Type B pancreatic cell (in vitro differentiated cells): ENCODE measurements at regions not wholly inside any gene's neighbourhood (a gene's known extent, or its start where the extent isn't known, plus 50 kb on each side); places are given as distances from the start of the nearest gene placed in this dataset.
"Not testable (repeated sequence)": the region's sequence is repeated elsewhere in the genome, so short reads cannot be mapped to it uniquely, and the experiment has no call there.

Experiments
- DNase-seq: peaks from one replicate; pipeline ENCODE4 v3.0.0; 2021; ENCODE audit warnings: mixed read lengths; ENCODE audit not compliant: unreplicated experiment; ENCODE audit errors: extremely low spot score
- H3K27ac Mint-ChIP-seq: 2 replicates; pipeline ENCODE4 v1.8.0; 2021; ENCODE audit warnings: mild to moderate bottlenecking, mixed read lengths
- H3K27me3 Mint-ChIP-seq: 2 replicates; pipeline ENCODE4 v1.8.0; 2021; ENCODE audit warnings: mixed read lengths
- H3K36me3 Mint-ChIP-seq: 2 replicates; pipeline ENCODE4 v1.8.0; 2021; ENCODE audit warnings: mixed read lengths
- H3K4me1 Mint-ChIP-seq: one replicate; pipeline ENCODE4 v1.8.0; 2021; ENCODE audit warnings: mixed read lengths; ENCODE audit not compliant: unreplicated experiment
- H3K4me3 Mint-ChIP-seq: 2 replicates; pipeline ENCODE4 v1.8.0; 2021; ENCODE audit warnings: mild to moderate bottlenecking, mixed read lengths
- H3K9me3 Mint-ChIP-seq: 2 replicates; pipeline ENCODE4 v1.8.0; 2021; ENCODE audit warnings: mixed read lengths
- CTCF ChIP-seq: fragments of 200-600 bp; sonication (generic); conservative IDR thresholded peaks from 2 replicates; pipeline ENCODE4 v1.5.0; 2021; ENCODE audit warnings: antibody characterized with exemption, mild to moderate bottlenecking

DNA sequence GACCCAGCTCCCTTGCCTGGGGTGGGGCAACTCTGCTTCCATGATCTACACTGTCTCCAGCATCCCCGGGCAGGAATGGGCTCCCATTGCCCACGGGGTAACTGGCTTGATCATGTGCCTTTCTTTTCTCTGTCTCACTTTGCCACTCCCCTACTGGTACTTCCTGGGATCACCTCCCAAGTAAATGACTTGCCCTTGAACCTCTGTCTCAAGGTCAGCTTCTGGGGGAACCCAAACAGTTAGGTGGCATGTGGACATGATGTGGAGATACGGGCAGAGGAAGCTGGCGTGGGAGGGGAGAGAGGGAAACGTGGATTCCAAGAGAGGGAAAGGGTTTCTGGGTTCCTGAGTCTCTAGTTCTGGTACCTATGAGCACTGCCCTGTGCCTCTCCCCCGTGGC lies 63.8 kb upstream of the RALY start:
- DNase-seq = no peak
- Mint-ChIP-seq H3K4me1 (no peaks in the 10 kb centered on the region), H3K4me3 (no peak overlapping the region), H3K27ac (no peak overlapping the region), H3K9me3 (no peaks in the 10 kb centered on the region), H3K27me3 (peaks cover 2% of the 10 kb centered on the region), H3K36me3 (no peaks in the 10 kb centered on the region)
- no peak for TF ChIP-seq CTCF

- TF ChIP-seq CTCF = peak; percentile 65
- no peak overlapping the region for H3K4me3 Mint-ChIP-seq
- no peak for DNase-seq
- H3K27ac Mint-ChIP-seq = no peak overlapping the region
- no peaks in the 10 kb centered on the region for H3K9me3 Mint-ChIP-seq
- no peaks in the 10 kb centered on the region for H3K4me1 Mint-ChIP-seq
- peaks cover 2% of the 10 kb centered on the region for H3K27me3 Mint-ChIP-seq
- no peaks in the 10 kb centered on the region for H3K36me3 Mint-ChIP-seq
Measured at GRCh38 chr20:33933469-33933909, 60.2 kb upstream of the RALY start.

DNA sequence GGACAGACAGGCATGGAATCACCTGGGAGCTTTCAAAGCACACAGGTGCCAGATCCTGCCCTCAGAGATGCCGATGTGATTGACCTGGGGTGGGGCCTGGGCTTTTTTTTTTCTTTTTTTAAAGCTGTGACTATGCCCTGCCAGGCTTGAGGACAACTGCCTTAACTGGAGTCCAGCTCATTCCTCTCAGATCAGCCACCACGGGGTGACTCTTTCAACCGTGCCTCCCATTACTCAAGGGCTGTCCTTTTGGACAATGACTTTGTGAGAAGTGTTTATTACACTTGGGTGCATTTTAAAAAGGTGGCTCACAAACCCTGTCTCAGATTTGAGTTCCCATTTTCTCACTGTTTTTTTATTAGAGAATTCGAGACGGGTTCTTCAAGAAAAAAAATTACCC lies 57.1 kb upstream of the RALY start:
- DNase-seq = no peak
- no peaks in the 10 kb centered on the region for H3K27me3 Mint-ChIP-seq
- no peak overlapping the region for H3K4me3 Mint-ChIP-seq
- no peak overlapping the region for H3K27ac Mint-ChIP-seq
- H3K9me3 Mint-ChIP-seq = no peaks in the 10 kb centered on the region
- no peaks in the 10 kb centered on the region for H3K4me1 Mint-ChIP-seq
- H3K36me3 Mint-ChIP-seq = no peaks in the 10 kb centered on the region
- TF ChIP-seq CTCF = no peak

DNA sequence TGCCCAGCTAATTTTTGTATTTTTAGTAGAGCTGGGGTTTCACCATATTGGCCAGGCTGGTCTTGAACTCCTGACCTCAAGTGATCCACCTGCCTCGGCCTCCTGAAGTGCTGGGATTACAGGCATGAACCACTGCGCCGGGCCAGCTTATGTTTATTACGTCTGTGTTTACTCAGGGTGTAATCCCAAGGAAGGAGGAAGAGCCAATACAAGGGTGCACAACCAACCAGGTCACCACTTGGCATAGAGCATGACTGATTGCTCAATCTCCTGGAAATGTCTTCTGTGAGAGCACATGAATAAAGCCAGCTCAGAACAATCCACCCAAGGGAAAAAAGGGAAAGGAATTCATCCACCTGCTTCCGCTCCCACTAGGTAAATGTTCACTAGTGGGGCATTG lies 54.7 kb upstream of the RALY start:
- DNase-seq, H3K4me1 Mint-ChIP-seq, H3K4me3 Mint-ChIP-seq, H3K27me3 Mint-ChIP-seq, H3K9me3 Mint-ChIP-seq, H3K27ac Mint-ChIP-seq, H3K36me3 Mint-ChIP-seq: not testable (repeated sequence)

GRCh38 chr20:33940666-33941065 lies 53.0 kb upstream of the RALY start:
- no peak for TF ChIP-seq CTCF
- H3K9me3 Mint-ChIP-seq = peaks cover 6% of the 10 kb centered on the region
- H3K36me3 Mint-ChIP-seq = no peaks in the 10 kb centered on the region
- DNase-seq = no peak
- no peak overlapping the region for H3K27ac Mint-ChIP-seq
- peaks cover 6% of the 10 kb centered on the region for H3K4me1 Mint-ChIP-seq
- H3K4me3 Mint-ChIP-seq = no peak overlapping the region
- H3K27me3 Mint-ChIP-seq = no peaks in the 10 kb centered on the region
